SW 1271 (cell line): ENCODE measurements at regions not wholly inside any gene's neighbourhood (a gene's known extent, or its start where the extent isn't known, plus 50 kb on each side); places are given as distances from the start of the nearest gene placed in this dataset.
"Not testable (repeated sequence)": the region's sequence is repeated elsewhere in the genome, so short reads cannot be mapped to it uniquely, and the experiment has no call there.

Experiments used
- DNase-seq, 2 experiments: peaks; one replicate each; lab custom pipeline; 2025; lab: John Stamatoyannopoulos, UW

DNA sequence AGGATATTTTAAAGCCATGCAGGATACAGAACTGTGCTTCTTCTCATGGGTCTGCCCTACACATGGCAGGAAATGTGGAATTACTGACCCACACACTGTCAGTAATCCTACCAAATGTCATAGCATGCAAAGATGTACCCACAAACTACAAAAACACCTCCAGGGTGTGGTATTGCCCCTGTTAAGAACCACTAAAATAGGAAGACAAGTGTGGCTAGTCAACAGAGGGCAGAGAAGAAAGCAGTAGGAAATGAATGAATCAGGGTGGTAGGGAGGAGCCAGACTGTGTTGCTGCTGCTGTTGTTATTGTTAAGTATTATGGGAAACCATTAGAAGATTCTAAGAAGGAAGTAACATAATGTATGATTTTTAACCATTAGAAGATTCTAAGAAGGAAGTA lies 556.7 kb upstream of the ACVR2A start:
- no peak for DNase-seq

DNA sequence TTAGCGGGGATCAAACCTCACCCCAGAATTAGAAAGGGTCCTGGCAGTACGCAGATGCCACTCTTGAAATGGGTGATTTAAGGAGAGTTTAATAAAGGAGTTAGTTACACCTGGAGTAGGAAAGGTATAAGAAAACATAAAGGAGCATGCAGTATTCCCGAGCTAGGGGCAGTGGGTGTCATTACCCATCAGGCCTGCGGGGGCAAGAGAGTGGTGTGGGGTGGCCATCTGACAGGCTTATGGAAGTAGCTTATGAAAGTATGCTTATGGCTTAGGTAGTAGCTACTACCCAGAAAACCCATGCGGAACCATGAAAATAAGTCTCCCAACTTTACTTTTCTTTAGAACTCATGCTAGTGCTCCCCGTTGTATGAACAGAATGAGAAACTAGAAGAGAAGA lies 568.9 kb upstream of the ACVR2A start:
- DNase-seq: no peak

DNA sequence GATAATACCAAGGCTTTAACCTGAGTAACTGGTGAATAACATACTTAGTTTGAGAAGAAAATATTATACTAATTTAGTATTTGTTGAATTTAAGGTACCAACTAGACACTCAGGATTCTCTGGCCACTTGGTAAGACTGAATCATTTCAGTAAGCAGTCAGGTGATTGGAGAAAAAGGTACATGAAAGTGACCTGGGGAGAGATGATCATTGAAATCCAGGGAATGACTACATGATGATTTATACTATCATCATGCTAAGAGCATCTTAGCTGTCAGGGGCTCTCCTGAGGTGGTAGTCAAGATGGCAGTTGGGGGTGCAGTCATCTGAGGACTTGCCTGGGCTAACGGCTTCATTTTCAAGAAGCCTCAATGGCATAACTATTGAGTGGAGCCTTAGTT lies 571.2 kb upstream of the ACVR2A start:
- no peak for DNase-seq

DNA sequence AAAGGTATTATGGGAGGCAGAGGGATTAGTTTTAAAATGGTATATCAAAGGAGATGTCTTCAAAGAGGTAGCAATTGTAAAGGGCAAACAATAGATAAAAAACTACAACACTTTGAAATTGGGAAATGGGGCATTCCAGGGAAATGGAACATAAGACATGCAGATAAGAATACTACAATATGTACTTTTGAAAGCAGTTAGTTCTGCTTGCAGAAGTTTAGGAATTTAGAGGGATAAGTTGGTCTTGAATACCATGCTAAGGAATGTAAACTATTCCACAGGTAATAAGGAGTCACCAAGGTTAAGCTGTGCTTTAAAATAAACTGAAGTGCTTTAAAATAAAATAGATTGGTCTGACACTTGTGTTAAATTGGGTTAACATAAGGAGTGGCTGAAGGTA lies 571.7 kb upstream of the ACVR2A start:
- no peak for DNase-seq

DNA sequence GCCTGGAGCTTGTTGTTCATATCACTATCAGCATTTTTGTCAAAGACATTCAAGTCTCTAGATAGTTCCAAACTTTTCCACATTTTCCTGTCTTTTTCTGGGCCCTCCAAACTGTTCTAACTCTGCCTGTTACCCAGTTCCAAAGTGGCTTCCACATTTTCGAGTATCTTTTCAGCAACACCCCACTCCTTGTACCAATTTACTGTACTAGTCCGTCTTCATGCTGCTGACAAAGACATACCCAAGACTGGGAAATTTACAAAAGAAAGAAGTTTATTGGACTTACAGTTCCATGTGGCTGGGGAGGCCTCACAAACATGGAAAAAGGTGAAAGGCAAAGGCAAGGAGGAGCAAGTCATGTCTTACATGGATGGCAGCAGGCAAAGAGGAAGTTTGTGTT lies 575.2 kb upstream of the ACVR2A start:
- not testable (repeated sequence) for DNase-seq

DNA sequence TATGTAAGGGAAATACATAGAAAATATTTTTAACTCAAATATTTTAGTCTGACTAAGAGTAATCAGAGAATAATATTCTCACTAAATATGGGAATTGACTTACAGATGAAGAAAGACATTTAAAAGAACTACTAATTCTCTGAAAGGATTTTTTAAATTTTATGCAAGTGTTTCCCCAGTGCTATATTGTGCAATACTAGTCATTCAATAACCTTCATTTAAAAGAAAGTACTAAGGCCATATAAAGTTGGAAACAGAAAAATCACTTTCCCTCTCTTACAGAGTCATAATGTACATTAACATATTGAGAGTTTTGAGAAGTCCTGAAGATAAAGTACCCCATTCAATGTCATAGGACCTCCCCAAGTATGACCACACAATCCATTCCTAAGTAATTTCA lies 584.6 kb upstream of the ACVR2A start:
- DNase-seq: no peak

DNA sequence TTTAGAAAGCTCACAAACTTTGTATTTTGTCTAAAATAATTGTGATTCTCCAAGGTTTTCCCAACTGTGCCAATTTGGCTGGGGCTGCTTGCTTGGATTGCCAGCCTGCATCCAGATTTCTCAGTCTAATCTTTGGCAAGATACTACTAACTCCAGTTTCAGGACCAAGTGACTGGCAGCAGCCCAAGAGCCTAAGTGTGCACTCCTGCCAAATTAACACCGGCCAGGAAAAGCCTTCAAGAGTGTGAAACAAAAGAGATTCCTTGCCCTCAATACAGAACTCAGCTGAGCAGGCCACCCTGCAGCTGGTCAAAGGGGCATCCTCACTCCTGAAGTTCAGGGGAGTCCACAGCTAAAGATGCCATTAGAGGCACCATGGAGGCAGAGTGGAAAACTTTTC lies 589.0 kb upstream of the ACVR2A start:
- no peak for DNase-seq

DNA sequence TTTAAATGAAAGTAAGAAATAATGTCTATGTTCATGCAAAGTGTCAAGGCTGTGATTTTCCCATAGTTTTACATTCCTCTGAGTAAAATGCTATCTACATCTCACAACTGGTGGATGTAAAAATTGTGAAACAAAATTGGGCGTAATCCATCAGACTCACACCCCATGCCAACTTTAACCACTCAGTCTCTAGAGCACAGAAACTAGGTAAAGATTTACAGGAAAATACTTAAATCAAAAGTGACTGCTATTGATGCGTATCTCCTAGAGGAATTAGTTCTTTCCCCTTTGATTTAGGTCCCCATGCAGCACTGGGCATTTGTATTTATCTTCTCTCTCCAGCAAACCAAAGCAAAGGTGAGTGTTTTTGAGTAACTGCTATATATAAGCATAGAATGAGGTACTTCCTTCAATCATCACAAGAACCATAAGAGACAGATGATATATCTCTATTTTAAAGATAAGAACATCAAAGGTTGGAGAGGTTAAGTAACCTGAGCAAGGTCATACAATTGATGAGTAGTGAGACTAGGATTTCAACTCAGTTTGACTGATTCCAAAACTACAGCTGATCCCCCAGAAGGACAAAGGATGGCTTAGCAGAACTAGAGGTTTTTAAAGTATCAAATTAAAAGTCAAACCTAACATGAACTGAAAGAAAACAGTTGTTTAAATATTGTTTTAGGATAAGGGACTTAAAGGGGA lies 594.0 kb upstream of the ACVR2A start:
- no peak for DNase-seq

DNA sequence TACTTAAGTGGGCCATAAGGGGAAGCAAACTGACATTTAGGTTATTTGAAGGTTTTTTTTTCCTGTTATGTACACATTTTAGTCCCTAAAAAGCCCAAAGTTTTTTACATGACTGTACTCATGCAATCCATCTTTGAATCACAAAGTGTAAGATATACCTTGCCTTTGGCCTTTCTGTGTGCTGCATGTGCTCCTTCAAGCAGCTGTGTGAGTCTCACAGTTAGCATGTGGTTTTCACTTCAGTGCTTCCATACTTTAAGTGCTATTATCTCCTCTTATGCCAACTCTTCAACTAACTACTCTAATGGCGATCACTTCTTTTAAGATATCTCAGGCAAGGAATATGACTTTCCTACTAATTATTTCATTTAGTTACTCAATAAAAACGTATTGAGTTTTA lies 597.1 kb upstream of the ACVR2A start:
- no peak for DNase-seq

DNA sequence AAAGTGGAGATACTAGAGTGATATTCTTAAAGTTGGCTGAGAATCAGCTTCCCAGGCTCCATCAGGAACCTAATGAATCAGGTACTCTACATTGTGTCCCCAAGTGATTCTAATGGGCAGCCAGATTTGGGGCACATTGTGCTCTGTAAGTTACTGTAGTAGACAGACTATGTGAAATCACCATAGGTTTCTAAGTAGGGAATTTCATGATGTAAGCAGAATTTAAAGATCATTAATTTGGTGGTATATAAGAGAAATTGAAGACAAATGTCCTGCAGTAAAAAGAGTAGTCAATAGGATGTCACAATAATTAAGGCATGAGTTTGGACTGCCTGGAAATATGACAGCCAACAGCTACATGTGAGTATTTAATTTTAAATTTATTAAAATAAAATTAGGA lies 602.4 kb upstream of the ACVR2A start:
- no peak for DNase-seq

DNA sequence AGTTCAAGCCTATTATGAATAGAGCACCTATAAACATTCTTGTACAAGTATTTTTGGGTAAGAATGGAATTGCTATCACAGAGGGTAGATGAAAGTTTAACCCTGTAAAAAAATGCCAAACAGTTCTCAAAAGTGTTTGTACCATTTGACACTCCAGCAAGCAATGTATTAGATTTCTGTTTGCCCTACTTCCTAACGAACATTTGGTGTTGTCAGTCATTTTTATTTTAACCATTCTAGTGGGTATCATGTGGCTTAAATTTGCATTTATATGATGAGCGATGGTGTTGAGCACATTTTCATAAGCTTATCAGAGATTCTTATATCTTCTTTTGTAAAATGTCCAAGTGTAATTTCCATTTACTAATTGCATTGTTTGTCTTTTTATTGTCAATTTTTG lies 608.2 kb upstream of the ACVR2A start:
- DNase-seq: no peak

DNA sequence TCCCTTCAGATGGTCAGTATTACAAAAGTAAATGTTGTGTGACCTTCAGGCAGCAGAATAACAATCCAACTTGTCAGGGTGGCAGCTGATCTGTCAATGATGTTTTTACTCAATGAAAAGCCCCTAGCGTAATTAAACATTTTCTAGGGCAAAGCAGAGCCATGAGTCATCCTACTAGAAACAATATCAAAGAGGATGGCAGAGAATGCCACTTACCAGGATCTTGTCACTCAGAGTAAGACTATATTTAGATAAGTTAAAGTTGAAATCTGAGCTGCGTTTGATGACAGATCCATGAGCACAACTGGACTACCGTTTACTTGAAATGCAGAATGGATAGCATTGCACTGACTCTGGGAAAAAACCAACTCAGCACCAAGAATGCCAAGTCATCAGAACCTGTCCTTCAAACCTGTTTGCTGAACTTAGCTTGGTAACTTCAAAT lies 612.6 kb upstream of the ACVR2A start:
- DNase-seq: no peak

DNA sequence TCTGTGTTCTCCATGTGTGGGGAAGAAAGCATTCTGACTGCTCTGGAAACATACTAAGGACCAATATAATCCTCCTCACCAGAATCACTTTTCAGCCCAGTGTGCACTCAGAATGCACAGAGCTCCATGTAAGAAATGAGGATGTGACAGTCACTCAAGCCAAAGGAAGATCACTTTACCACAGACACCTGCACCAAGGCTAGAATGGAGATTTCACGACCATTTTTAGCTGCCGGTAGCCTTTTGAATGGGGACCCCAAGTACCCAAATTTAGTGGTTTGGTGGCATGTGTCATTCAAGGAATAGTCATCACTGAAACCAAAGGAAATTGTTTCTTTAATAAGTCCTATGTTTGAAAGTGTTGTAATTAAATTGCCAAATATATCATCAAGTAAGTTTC lies 613.2 kb upstream of the ACVR2A start:
- DNase-seq: no peak

DNA sequence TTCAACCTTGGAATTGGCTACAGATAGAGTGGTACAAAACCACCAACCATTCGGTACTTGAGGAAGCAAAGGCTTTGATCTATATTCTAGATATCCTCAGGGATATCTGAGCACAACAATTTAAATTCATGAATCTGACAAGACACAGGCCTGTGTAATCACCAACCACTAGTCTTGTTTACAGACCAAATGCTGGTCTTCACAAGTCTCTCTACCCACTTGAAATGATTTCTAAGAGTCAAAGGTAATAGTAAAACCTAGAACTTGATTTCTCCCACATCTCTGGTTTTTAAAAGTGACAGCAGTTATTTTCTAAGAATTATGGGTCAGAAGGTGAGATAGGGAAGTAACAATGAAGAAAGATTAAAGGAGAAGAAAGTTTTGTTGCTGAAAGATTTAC lies 613.7 kb upstream of the ACVR2A start:
- no peak for DNase-seq

DNA sequence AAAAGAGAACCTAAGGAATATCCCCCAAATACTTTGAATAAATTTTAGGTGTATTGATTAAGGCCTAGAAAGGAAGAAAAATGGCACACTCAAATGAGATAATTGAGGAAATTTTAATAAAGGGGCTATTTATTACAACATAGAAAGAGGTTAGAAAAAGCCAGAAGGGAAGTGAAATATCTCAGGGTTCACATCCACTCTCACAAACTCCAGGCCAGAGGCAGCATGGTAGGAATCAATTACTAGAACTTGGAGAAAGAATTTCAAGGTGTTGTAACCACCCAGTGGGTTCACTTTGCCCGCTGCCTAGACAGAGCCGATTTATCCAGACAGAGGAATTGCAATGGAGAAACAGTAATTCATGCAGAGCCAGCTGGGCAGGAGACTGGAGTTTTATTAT lies 617.5 kb upstream of the ACVR2A start:
- no peak for DNase-seq

DNA sequence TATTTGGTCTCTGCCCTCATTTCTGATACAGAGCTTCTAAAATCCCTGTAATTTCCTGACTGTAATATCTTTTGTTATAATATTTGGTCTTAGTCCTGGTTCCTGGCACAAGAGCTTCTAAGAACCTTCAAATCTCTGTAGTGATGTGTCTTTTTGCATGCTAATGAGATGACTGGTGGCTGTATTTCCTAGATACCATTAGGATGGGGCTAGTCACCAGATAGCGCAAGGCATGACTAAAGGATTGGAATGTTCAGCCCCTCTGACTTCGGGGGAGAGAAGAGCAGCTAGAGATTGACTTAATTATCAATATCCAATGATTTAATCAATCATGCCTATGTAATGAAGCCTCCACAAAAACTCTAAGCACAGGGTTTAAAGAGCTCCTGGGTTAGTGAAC lies 620.8 kb upstream of the ACVR2A start:
- no peak for DNase-seq

DNA sequence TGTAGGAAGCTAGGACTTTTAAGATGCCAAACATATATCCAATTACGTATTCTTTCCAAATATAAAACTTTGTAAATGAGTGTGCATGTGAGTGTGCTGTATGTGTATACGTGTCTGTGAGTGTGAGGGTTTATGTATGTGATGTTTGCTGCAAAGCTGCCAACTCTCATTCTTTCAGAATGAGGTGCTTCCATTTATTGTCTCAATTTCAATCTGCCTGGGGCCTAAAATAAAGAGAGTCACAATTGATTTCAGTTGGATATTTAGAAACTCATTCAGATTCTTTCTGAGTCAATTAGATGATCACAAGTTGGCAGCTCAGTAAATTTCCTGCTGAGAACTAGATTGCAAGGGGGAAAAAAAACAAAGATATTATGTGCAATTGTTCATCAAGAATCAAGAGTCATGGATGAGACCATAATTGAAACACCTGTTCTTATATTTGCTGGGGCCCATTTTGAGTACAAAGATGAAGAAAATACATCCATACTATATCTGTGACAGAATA lies 621.2 kb upstream of the ACVR2A start:
- no peak for DNase-seq

DNA sequence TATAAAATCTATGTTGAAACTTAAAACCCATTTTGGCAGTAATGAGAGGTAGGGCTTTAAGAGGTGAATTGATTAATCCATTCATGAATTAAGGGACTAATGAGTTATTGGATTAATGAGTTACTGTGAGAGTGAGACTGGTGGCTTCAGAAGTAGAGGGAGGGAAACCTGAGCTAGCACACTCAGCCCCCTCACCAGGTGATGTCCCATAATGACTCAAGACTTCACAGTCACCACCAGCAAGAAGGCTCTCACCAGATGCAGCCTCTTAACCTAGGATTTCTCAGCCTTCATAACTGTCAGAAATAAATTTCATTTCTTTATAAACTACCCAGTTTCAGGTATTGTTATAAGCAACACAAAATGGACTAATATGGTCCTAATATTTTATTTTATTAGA lies 621.7 kb upstream of the ACVR2A start:
- no peak for DNase-seq

DNA sequence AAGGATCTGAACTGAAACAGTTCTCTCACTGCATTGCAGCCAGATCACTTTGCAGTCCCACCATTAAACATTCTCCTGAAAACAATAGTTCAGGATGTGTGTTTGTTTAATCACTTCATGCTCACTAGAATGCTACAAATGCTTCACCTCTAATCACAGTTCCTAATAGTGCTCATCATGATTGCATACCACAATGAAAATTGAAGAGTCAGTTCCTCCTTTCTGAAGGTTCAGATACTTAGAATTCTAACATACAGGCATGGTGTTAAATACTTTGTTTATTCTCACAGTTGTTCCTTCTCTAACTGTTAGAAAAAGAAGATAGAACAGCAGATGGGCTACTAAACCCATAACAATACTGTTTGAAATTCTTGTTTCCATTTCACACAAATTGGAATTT lies 622.3 kb upstream of the ACVR2A start:
- no peak for DNase-seq

DNA sequence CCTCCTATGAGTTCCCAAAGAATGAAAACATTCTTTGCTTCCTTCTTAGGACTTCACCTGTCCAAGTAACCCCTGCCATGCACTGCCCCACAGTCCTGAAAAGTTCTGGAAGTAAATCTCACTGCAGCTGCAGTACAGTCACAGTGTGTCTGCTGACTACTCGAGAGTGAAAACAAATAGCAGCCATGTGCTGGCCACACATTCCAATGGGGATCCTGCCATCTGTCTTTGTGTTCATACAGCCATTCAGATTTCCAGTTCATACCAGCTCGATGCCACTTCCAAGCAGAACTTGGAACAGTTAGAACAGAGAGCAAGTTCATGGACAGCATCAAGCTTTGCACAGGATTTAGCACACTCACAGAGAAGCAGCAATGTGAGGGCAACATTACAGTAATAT lies 629.9 kb upstream of the ACVR2A start:
- DNase-seq: no peak

DNA sequence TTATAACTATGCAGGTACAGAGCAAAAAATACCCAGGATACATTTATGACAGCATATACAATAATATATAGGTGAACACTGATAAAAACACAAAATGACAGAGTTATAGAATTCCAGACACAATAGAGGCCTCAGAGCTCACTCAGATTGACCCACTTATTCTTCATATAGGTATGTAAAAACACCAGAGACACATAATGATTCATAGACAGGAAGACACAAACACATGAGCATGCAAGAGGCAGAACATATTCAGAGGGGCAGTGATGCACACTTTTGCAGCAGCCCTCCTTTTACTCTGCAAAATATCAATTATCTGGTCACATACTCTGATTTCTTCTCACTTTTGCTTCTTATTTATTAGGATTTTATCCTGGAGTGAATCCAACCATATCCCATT lies 633.3 kb upstream of the ACVR2A start:
- no peak for DNase-seq

DNA sequence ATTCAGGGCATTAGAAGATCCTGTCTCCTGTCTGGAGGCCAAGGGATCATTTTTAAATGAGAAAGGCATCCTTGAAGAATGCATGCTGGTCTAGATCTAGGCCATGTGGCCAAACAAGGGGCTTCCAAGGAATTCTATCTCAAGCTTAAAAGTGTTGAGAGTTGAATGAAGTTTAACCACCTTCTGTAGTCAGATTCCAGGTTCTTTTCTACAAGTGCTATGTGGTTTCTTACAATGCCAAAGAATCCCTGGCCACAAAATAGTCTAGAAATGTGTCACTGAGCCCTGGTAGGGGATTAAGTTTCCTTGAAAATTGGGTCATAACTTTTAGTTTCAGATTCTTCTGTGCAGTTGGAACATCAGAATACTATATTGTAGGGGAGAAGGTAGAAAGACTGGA lies 640.7 kb upstream of the ACVR2A start:
- no peak for DNase-seq

DNA sequence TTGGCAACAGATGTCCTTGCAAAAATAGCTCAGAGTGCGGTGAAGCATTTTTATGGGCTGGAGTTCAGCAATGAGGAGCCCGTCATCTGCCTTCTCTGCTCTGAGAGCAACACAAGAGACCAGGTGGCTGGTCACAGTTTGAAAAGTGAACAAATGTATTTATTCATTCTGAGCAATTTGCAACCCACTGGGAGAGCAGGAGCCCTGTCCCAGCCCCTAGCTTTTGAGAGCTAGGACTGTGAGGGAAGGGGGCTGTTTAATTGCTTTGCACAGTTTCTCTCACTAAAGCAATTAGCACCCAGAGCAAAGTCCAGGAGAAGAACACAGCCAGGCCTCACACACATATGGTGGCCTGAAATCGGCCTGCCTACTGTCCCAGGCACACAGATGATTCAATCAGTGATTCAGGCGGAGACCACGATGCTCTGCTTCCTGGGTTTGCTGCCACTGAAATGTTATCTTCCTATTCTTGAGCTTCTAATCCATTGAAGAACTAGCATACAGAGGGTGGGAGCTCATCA lies 646.1 kb upstream of the ACVR2A start:
- no peak for DNase-seq
